Activated CD8-positive, alpha-beta memory T cell treated with anti-CD3 and anti-CD28 coated beads, Interleukin-2, amount 50 U/mL, for 24 hours (primary cell): ENCODE measurements at regions not wholly inside any gene's neighbourhood (a gene's known extent, or its start where the extent isn't known, plus 50 kb on each side); places are given as distances from the start of the nearest gene placed in this dataset.

Experiments used
- DNase-seq: peaks from one replicate; pipeline ENCODE4 v3.0.0-alpha.2; 2020; ENCODE audit errors: extremely low read depth

DNA sequence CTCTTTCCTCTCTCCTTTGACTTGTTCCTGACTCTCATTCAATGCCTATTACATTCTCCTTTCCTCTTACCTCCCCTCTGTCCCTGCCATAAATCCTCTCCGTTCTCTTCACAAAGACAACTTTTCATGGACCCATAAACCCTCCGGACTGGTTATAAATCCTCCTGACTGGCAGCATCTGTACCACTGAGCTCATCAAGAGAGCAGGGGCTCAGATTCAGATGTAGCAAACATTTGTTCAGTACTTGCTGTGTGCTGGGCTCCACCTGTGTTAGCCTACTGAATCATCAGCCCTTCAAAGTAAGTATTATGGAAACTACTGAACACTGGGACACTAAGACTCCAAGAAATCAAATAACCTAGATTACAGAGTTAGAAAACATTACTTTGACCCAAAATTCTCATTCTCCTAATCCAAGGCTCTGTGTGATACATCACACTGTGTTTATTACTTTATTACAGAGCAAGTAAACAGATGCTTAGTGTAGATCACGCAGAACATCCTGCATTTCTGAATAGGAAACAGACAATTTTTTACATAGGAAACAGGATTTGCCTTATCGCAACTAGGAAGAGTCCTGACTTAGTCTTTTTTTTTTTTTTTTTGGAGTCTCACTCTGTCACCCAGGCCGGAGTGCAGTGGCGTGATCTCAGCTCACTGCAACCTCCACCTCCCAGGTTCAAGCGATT, 108.6 kb upstream of the PDE1C start:
- no peak for DNase-seq

DNA sequence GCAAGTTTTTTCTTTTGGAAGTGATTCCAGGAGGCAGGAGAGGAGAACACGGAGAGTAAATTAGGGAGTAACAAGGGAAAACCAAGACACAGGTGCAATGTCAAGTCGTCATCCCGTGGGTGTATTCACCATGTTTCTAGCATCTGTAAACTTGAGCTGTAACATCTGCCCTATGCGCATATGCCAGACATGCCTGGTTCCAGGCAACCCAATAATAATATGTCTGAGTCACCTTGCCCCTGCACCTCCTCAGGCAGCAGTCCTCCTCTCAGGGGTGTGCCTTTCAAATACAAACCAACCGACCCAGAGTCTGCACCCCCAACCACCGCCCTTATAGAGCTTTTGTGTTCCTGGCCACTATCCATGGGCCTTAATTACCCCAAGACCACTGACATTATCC, 107.0 kb upstream of the PDE1C start:
- DNase-seq, result no peak

DNA sequence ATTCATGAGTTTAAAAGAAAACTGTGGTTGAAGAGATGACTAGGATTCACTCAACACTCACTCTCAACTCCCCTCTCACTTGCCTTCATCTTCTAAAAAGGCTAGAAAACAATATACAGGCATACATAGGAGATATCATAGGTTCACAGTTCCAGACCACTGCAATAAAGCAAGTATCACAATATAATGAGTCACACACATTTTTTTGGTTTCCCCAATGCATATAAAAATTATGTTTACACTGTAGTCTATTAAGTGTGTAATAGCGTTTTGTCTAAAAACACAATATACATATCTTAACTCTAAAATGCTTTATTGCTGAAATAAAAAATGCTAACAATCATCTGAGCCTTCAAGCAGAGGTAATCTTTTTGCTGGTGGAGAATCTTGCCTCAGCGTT, 104.9 kb upstream of the PDE1C start:
- DNase-seq, result no peak

DNA sequence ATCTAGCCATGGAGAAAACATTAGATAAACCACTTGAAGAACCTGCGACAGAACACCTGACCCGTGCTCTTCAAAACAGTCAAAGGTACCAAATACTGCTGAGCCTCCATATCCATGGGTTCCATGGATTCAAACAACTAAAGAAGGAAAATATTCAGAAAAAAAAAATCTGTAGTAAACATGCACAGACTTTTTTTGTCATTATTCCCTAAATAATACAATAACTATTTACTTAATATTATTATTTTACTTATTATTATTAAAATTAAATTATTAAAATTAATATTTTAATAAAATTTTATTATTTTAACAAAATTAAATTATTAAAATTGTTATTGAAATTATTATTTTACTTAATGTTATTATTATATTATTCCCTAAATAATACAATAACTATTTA, 101.0 kb upstream of the PDE1C start:
- DNase-seq, result no peak

DNA sequence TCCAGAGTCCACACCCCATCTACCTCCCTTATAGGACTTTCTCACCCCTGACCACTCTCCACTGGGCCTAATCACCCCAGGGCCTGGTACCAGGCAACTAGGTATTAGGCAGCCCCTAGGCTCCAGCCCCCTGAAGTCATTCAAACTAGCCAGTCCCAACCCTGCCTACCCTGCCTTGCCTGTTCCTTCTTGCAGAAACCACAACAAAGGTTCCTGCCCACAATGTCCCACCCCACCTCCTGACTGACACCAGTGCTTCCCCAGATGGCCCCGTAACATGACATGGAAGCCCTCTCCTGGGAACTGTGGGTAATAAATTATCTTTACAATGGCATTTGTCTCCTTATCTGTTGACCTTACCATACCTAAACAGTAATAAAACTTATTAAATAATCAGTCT, 100.6 kb upstream of the PDE1C start:
- no peak for DNase-seq

DNA sequence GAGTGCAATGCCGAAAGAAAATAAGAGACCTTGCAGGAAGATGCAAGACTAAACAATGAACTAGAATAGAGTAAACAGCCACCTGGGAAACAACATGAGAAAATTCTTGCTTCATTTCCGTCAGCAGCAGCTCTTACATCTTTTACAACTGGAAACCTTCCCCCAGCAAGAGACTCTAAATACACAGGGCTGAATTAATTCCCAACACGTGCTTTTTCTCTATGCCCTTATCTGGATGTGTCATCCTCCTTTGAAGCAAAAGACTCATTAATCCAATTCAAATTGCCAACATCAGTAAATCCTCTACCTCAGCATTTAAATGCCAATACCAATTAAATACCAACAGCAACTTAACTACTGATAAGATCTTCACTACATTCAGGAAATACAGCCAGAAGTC, 99.0 kb upstream of the PDE1C start:
- no peak for DNase-seq

DNA sequence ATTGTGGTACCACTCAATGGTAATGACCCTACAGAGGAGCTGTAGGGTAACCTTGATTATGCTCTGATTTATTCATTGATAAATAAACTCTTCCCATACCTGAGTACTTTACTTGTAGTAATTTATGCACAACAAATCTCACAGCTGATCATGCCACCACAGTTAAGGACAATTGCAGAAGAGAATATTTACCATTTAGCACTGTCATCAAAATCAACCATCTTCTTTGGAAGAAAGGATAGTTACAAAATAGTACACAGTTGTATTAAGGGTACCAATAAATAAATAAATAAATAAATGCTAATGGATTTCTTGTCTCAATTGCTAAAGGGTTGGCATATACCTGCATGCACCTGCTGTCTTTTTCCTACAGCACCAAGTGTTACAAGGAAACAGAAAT, 97.6 kb upstream of the PDE1C start:
- DNase-seq, result no peak

DNA sequence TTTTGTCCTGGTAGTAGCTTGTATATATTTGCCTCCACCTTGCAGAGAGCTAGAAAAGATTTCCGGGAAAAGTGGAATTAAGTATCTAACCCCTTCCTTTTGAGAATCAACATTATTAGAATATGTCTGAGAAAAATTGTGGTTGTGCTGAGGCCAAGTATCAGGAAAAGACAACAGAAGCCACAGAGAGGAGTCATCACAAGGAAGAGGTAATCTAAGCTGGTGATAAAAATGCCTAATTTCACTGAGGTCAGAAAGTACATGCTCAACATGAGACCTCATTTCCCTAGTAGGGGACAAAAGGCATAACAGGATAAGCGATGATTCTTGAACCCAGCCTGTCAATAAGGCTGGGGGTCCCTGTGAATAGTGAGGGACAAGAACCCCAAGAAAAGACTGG, 97.0 kb upstream of the PDE1C start:
- DNase-seq, result no peak

DNA sequence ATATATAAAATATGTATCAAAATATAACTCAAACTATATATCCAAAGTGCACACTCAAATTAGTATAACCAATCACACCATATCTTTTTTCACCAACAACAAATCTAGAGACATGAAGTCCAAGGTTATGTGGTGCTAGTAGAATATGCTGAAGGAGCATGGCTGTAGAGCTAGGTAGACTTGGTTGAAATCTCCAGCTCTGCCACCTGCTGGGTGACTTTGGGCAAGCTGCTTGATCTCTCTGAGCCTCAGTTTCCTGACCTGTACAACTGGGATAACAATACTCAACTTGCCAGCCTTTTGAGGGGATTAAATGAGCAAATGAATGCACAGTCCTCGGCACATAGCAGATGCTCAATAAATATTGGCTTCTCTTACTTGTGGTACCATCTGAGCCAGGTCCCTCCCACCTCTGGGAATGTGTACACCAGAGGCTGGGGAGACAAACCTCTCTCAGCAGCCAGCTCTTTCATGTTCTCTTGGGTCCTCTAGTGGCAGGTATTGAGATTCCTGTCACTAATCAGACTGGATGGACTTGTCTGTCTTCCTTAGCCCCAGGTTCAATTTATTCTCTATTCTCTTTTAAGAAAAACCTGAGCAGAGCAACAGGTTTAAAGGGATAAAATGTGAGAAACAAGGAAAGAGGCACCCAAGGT, 94.3 kb upstream of the PDE1C start:
- no peak for DNase-seq

DNA sequence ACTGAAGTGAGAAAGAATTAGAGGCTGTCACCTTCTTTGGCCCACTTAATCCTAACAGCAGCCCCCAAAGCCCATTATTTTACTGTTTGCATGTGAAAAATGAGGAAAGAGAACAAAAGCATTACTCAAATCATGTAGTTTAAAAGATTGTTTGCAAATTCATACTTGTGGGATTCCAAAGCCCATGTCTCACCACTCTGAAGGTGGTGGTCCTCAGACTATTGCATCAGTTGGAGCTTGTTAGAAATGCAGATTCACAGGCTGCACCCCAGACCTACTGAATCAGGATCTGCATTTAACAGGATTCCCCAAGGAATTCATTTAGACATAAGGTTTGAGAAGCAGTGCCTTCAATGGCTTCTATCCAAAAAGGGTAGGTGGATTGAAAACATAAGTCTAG, 93.7 kb upstream of the PDE1C start:
- DNase-seq, result no peak

DNA sequence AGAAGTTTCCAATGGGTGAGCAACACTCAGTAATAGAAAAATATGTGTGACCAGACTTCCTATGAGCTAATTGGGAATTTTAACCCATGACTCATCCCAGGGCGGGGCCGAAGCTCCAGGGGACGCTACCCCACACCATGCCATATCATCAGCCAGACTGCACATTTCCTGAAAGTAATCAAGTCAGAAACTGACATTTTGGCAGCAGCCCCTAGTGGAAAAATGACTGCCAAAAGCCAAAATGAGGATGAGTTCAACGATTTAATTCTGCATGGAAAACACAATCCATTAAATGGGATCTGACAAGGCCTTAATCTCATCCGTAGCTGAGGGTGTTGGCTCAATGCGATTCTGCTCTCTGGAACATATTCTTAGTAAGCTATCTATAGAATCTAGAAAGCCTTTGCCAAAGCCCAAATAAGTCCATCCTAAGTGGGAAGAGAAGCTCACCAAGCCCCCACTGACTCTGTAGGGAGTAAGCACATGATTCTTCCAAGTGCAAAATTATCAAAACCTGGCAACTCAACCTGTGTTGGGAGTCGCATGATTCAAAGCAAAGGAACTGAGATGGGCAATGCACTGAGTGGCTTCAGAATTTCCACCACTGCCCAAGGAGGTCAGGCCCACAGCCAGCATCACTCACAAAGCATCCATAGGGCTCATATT, 93.1 kb upstream of the PDE1C start:
- DNase-seq, result no peak

DNA sequence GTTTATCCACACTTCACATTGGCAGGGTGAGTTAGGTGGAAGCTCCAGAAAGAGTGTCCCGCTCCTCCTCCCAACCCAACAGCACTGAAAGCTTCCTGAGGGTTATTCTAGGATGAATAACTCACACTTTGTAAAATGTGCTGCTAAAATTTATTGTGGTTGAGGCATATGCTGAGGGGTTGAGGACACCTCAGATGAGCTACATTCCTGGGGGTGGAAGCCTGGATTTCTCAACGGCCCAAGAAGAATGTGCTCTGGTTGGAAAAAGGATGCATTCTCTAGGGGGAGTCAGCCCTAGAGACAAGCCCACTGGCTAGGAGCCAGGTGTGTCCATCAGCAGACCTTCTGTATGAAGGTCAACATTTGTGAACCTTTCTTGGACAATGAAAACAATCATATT, 91.5 kb upstream of the PDE1C start:
- no peak for DNase-seq

DNA sequence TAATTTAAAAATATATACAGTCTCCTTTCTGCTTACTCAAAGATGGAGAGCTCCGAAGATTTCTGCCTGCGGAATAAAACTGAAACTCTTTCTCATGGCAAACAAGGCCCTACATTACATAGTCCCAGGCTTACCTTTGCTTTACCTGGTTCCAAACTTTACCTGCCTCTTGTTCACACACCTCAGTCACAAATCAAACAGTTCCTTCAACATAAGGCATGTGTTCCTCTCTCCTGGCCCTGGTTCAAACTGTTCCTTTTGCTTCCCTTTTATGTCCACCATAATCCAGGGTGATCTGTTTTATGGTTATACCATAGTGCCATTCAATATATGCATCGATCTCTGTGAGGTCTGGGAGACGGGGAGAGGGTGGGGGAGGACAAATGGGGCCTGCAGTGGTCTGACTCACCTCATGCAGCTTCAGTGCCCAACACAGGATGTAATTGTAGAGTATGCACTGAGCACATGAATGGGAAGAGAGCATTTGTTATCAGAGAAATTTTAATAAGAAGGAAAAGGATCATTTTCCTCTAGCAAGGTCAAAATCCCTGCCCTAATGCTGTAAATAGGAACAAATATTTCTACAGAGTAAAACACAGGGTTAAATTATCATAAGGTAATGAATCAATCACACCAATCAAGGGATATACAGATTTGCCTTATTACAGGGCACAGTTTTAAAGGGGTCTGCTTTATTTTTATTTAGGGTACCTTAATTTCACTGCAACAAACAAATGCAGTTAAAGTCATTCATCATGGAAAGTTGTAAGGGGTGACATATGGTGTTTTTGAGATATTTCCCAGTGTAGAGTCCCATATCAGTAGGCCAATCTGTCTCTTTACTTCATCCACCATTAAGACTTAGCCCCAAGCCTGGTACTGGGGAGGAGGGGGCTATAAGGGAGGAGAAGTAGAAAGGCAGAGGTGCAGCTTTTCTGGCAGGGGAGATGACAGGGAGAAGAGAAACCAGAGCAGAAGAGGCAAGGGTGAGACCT, 88.8 kb upstream of the PDE1C start:
- DNase-seq, result no peak

DNA sequence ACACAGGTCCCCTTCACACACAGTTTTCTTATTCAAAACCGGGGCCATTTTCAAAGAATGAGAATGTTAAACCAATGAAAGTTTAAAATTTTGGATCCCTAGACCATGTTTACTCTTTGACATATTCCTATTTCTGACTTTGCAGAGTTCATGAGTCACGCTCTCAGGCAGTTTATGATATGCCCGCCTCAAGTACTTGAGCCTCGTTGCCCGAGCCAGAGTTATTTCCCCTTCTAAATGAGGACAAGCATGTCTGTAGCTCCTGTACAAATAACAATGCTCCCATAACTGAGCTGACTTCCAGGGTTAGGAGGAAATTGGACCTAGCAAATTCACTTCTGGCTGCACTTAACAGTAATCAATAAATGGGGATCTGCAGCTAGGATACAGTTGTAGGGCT, 87.9 kb upstream of the PDE1C start:
- no peak for DNase-seq

DNA sequence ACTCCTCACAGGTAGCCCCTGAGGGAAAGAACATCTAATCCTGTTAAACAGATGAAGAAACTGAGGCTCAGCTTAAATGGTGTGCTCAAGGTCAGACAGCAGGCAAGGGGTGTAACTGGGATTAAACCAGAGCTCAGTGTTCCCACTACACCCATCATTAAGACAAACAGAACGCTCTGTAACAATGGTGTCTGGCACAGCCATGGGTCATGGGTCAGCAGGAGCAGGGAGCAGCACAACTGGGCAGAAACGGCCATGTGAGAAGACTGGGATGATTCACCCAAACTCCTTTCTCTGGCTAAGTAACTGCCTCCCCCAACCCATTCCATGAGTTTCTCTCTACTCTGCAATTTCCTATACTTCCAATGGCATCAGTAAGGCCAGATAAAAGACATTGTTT, 85.5 kb upstream of the PDE1C start:
- no peak for DNase-seq

DNA sequence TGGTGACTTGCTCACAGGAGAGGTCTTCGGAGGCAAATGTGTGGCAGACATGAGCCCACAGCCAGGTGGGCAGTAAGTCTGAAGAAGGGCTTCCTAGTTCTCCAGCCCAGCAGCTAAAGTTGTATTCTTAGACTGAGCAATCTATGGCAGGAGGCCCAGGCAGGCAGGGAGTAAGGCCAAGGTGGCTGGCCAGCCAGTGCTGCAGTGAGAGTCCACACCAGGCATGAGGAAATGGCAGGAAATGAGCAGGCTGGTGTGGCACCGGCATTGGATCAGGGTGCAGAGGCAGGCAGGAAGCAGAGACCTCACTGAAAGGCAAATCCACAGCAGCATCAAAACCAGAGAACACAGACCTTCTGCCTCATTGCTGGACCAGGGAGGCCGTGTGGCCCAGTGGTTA, 84.6 kb upstream of the PDE1C start:
- DNase-seq, result no peak

DNA sequence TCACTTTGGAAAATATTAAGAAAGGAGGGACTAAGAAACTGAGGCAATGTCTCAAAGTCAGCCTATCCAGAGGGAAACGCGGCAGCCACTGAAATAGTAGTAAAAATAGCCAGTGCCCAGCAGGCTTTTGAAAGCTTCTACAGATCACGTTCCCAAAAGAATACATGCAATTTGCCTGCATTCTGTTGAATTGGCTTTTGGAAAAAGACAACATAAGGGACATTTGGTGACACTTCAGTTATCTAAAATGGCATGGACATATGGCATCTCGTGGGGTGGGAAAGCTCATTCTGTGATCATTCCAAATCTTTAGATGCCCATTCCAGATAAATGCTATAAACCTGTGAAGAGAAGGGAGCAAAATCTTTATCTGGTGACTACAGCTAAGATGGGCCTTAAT, 82.8 kb upstream of the PDE1C start:
- no peak for DNase-seq

DNA sequence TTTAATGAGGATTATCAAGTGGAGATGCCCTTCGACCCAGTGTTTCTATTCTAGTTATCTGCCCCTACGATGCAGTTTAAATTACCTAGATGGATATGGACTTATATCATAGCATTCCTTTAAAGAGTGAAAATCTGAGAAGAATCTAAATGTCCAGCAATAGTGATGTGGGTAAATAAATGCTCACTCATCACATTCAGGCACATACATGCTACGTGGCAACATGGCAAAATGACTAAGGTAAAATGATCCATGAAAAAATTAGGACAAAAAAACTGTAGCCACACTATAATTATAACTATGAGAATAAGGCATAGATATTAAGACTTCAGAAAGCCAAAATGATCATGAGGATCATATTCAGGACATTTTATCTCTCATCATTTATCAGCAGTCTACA, 82.4 kb upstream of the PDE1C start:
- no peak for DNase-seq

DNA sequence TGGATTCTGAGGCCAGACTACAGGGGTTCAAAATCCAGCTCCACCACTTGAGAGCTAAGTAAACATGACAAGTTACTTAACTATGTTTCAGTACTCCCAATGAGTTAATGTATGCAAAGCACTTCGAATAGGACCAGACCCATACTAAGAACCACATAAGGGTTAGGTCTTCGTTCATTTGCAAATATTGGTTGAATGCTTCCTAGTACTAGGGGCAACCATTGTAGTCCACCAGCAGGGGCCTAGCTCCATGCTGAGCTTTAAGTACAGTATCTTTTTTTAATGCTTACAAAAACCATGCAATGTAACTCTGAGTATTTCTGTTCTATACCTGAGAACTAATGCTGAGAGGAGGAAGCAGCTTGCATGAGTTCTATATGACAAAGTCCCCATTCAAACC, 80.4 kb upstream of the PDE1C start:
- DNase-seq, result no peak

DNA sequence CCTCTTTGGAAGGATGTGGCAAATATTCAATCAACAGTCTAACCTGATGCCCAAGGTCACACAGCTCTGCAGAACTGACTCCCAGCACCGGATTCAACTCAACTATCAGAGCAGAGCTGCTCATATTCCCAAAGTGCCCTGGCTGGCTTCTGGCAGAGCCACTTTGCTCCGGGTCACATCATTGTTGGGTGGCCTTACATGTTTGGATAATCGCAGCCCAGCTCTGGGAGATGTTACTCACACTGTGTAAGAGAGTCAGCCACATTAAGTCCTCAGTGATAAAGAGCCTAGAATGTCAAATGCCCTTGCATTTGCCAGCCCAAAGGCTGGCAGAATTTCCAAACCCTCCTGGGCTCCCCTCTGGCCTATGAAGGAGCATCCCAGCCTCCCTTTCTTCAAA, 79.8 kb upstream of the PDE1C start:
- no peak for DNase-seq

DNA sequence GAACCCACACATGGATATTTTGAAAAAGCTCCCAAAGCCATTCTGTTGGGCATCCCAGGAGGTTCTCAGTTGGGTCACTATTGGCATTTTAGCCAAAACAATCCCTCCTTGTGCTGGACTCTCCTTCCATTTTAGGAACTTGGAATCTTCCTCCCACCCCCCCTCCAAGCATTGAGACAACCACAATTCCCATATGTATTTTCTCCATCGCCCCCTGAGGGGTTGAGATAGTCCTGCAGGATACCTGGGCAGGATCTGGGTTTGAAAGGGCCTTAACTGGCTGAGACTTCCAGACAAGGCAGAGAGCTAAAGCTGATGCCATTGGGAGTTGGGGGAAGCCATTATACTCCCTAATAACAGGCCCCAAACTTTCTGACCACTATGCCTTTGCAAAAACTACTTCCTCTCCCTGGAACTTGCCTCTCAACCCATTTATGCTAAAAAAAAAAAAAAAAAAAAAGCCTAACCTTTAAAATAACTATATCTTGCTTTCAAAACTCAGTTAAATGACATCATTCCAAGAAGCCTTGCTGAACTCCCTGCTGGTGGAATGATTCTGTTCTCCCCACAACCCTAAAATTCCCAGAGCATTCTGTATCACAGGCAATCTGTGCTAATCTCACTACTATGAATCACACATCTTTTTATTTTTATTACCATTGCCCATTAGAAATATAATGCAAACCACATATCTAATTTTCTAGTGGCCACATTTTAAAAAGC, 77.5 kb upstream of the PDE1C start:
- no peak for DNase-seq

DNA sequence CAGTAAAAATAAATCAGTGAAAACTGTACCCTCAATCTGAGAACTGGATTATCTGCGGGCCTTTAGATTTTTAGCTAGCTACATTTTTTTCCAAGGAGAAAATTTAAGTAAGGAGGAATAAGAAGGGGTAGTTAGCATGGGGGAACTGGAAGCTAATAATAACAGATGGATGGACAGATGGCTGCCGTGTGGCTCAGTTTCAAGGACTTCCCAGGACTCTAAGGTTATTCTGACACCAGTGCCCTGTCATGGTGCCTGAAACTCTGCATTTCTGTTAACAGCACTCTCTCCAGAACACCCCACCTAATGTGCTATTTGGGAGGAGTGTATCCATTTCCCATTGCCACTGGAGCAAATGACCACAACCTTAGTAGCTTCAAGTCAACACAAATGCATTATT, 75.7 kb upstream of the PDE1C start:
- no peak for DNase-seq
